ENCODE measurements at regions not wholly inside any gene's neighbourhood (a gene's known extent, or its start where the extent isn't known, plus 50 kb on each side); places are given as distances from the start of the nearest gene placed in this dataset.

- TF ChIP-seq, protein P1, sequence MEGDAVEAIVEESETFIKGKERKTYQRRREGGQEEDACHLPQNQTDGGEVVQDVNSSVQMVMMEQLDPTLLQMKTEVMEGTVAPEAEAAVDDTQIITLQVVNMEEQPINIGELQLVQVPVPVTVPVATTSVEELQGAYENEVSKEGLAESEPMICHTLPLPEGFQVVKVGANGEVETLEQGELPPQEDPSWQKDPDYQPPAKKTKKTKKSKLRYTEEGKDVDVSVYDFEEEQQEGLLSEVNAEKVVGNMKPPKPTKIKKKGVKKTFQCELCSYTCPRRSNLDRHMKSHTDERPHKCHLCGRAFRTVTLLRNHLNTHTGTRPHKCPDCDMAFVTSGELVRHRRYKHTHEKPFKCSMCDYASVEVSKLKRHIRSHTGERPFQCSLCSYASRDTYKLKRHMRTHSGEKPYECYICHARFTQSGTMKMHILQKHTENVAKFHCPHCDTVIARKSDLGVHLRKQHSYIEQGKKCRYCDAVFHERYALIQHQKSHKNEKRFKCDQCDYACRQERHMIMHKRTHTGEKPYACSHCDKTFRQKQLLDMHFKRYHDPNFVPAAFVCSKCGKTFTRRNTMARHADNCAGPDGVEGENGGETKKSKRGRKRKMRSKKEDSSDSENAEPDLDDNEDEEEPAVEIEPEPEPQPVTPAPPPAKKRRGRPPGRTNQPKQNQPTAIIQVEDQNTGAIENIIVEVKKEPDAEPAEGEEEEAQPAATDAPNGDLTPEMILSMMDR (IDR thresholded peaks at IDR 0.05): no peak
- TF ChIP-seq POLR2AphosphoS5 (IDR thresholded peaks at IDR 0.05; ENCODE audit: low read depth, low read length) (no peak), SIN3A (IDR thresholded peaks at IDR 0.05; ENCODE audit: borderline replicate concordance, insufficient read depth, low read depth, low read length) (no peak)
- TF ChIP-seq, protein P2, sequence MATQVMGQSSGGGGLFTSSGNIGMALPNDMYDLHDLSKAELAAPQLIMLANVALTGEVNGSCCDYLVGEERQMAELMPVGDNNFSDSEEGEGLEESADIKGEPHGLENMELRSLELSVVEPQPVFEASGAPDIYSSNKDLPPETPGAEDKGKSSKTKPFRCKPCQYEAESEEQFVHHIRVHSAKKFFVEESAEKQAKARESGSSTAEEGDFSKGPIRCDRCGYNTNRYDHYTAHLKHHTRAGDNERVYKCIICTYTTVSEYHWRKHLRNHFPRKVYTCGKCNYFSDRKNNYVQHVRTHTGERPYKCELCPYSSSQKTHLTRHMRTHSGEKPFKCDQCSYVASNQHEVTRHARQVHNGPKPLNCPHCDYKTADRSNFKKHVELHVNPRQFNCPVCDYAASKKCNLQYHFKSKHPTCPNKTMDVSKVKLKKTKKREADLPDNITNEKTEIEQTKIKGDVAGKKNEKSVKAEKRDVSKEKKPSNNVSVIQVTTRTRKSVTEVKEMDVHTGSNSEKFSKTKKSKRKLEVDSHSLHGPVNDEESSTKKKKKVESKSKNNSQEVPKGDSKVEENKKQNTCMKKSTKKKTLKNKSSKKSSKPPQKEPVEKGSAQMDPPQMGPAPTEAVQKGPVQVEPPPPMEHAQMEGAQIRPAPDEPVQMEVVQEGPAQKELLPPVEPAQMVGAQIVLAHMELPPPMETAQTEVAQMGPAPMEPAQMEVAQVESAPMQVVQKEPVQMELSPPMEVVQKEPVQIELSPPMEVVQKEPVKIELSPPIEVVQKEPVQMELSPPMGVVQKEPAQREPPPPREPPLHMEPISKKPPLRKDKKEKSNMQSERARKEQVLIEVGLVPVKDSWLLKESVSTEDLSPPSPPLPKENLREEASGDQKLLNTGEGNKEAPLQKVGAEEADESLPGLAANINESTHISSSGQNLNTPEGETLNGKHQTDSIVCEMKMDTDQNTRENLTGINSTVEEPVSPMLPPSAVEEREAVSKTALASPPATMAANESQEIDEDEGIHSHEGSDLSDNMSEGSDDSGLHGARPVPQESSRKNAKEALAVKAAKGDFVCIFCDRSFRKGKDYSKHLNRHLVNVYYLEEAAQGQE (IDR thresholded peaks at IDR 0.05; ENCODE audit: insufficient read depth in 1 of 2, low read depth in 2 of 2, low read length in 1 of 2): no peak
Observed at GRCh38 chr1:24980836-24981630, 51.0 kb upstream of the RUNX3 start.
